GM23338 (cell line): ENCODE measurements at regions not wholly inside any gene's neighbourhood (a gene's known extent, or its start where the extent isn't known, plus 50 kb on each side); places are given as distances from the start of the nearest gene placed in this dataset.

Experiments
- ATAC-seq: fragments of 200-7000 bp; cut with Tn5 transposase; 3 replicates; pipeline ENCODE4 v1.9.1; 2020
- DNase-seq: peaks from one replicate; pipeline ENCODE4 v3.0.0-alpha.2; 2015; ENCODE audit warnings: low spot score
- H2AFZ ChIP-seq: fragments of 200-600 bp; sonication (generic); 2 replicates; pipeline ENCODE4 v1.8.0; 2016; ENCODE audit warnings: antibody characterized with exemption, mild to moderate bottlenecking, moderate library complexity
- H3F3A ChIP-seq: fragments of 200-600 bp; sonication (generic); replicated peaks from 2 replicates; pipeline ENCODE4 v1.8.0; 2017; ENCODE audit warnings: antibody characterized with exemption, mixed run types, low read depth
- H3K27ac ChIP-seq: fragments of 200-600 bp; sonication (generic); 2 replicates; pipeline ENCODE4 v1.6.1; 2016; ENCODE audit warnings: low read depth
- H3K27me3 ChIP-seq: fragments of 200-600 bp; sonication (generic); 2 replicates; pipeline ENCODE4 v1.8.0; 2016; ENCODE audit warnings: mild to moderate bottlenecking, mixed run types, moderate library complexity; ENCODE audit not compliant: insufficient read depth
- H3K36me3 ChIP-seq: fragments of 200-600 bp; sonication (generic); 2 replicates; pipeline ENCODE4 v1.8.0; 2016; ENCODE audit warnings: mild to moderate bottlenecking; ENCODE audit not compliant: insufficient read depth
- H3K4me1 ChIP-seq: fragments of 200-600 bp; sonication (generic); 2 replicates; pipeline ENCODE4 v1.8.0; 2016; ENCODE audit warnings: mild to moderate bottlenecking, moderate library complexity; ENCODE audit not compliant: insufficient read depth
- H3K4me2 ChIP-seq: fragments of 200-600 bp; sonication (generic); 2 replicates; pipeline ENCODE4 v1.7.1; 2017; ENCODE audit warnings: mixed run types
- H3K4me3 ChIP-seq: fragments of 200-600 bp; sonication (generic); 2 replicates; pipeline ENCODE4 v1.6.1; 2016; ENCODE audit warnings: mixed run types
- H3K79me2 ChIP-seq: fragments of 200-600 bp; sonication (generic); replicated peaks from 2 replicates; pipeline ENCODE4 v1.8.0; 2017; ENCODE audit warnings: mild to moderate bottlenecking; ENCODE audit not compliant: insufficient read depth
- H3K9me2 ChIP-seq: fragments of 200-600 bp; sonication (generic); 2 replicates; pipeline ENCODE4 v1.8.0; 2017; ENCODE audit not compliant: insufficient read depth
- H4K20me1 ChIP-seq: fragments of 200-600 bp; sonication (generic); replicated peaks from 2 replicates; pipeline ENCODE4 v1.8.0; 2017; ENCODE audit warnings: mild to moderate bottlenecking; ENCODE audit not compliant: insufficient read depth
- H3K27ac Mint-ChIP-seq: 2 replicates; pipeline ENCODE4 v1.8.0; 2020; ENCODE audit warnings: inconsistent platforms, mild to moderate bottlenecking, moderate library complexity, mixed read lengths
- H3K27me3 Mint-ChIP-seq: 3 replicates; pipeline ENCODE4 v1.8.0; 2022; ENCODE audit warnings: low read depth, mild to moderate bottlenecking, moderate library complexity, mixed read lengths, inconsistent platforms; ENCODE audit not compliant: insufficient read depth, poor library complexity
- H3K36me3 Mint-ChIP-seq: 3 replicates; pipeline ENCODE4 v1.8.0; 2021; ENCODE audit warnings: low read depth, mild to moderate bottlenecking, inconsistent platforms, moderate library complexity, mixed read lengths
- H3K4me1 Mint-ChIP-seq: 3 replicates; pipeline ENCODE4 v1.8.0; 2020; ENCODE audit warnings: mild to moderate bottlenecking, inconsistent platforms, mixed read lengths
- H3K4me3 Mint-ChIP-seq: 3 replicates; pipeline ENCODE4 v1.8.0; 2021; ENCODE audit warnings: moderate library complexity, mild to moderate bottlenecking, inconsistent platforms, mixed read lengths
- H3K9me3 Mint-ChIP-seq: 3 replicates; pipeline ENCODE4 v1.8.0; 2020; ENCODE audit warnings: moderate library complexity, mild to moderate bottlenecking, inconsistent platforms, mixed read lengths
- CREB1 ChIP-seq: fragments of 250-450 bp; sonication (Bioruptor Pico); IDR thresholded peaks from 2 replicates; pipeline ENCODE4 v1.5.0; 2020; ENCODE audit warnings: low read depth, mild to moderate bottlenecking, moderate library complexity
- CTCF ChIP-seq, 2 experiments: fragments of 200-600 bp in 1 of 2; sonication (generic) in 1 of 2; conservative IDR thresholded peaks; 2 replicates each; pipeline versions ENCODE4 v1.5.1 to v1.6.1; 2016 to 2017; ENCODE audit warnings: antibody characterized with exemption in 2 of 2, low read depth in 2 of 2, mild to moderate bottlenecking in 2 of 2, moderate library complexity in 1 of 2
- ETS1 ChIP-seq: IDR thresholded peaks from 2 replicates; pipeline ENCODE4 v1.6.1; 2016; ENCODE audit warnings: antibody characterized with exemption
- NANOG ChIP-seq: IDR thresholded peaks from 2 replicates; pipeline ENCODE4 v1.6.1; 2016; ENCODE audit warnings: antibody characterized with exemption, borderline replicate concordance
- POLR2AphosphoS5 ChIP-seq: IDR thresholded peaks from 2 replicates; pipeline ENCODE4 v1.6.1; 2016; ENCODE audit warnings: antibody characterized with exemption, low read depth
- REST ChIP-seq: IDR thresholded peaks from one replicate; pipeline ENCODE4 v1.6.1; 2018; ENCODE audit warnings: antibody characterized with exemption; ENCODE audit not compliant: unreplicated experiment
- STAT1 ChIP-seq: IDR thresholded peaks from one replicate; pipeline ENCODE4 v1.6.1; 2016; ENCODE audit warnings: antibody characterized with exemption; ENCODE audit not compliant: unreplicated experiment
- ZNF114 ChIP-seq: fragments of 250-450 bp; sonication (Bioruptor Pico); IDR thresholded peaks from 2 replicates; pipeline ENCODE4 v1.5.0; 2020; ENCODE audit warnings: mild to moderate bottlenecking, moderate library complexity
- ZNF331 ChIP-seq: fragments of 250-450 bp; sonication (Bioruptor Pico); IDR thresholded peaks from 2 replicates; pipeline ENCODE4 v1.5.0; 2020; ENCODE audit warnings: low read depth, mild to moderate bottlenecking, moderate library complexity
- ZNF462 ChIP-seq: fragments of 250-450 bp; sonication (Bioruptor Pico); IDR thresholded peaks from 2 replicates; pipeline ENCODE4 v1.5.0; 2020; ENCODE audit warnings: mild to moderate bottlenecking, moderate library complexity

GRCh38 chr15:39110746-39111145 is 470.1 kb upstream of the THBS1 start:
- Mint-ChIP-seq H3K27me3 (peaks cover 1% of the 10 kb centered on the region), H3K4me3 (no peak overlapping the region), H3K9me3 (0 out of 3 replicates have a peak, but pooled peaks cover 3% of the 10 kb centered on the region), H3K36me3 (no peaks in the 10 kb centered on the region), H3K4me1 (no peaks in the 10 kb centered on the region), H3K27ac (no peak overlapping the region)
- H3F3A ChIP-seq: no peaks in the 10 kb centered on the region
- no peak overlapping the region for H3K27ac ChIP-seq
- H3K36me3 ChIP-seq: no peaks in the 10 kb centered on the region
- no peaks in the 10 kb centered on the region for H3K79me2 ChIP-seq
- no peak for TF ChIP-seq ZNF462
- no peak for TF ChIP-seq CTCF (conservative IDR thresholded peaks at IDR 0.05; ENCODE audit: low read depth in 2 of 2)
- TF ChIP-seq POLR2AphosphoS5: no peak
- no peak for TF ChIP-seq NANOG
- no peak for TF ChIP-seq ETS1
- TF ChIP-seq REST: no peak
- no peak for TF ChIP-seq ZNF331 (CRISPR knock-in tag)
- TF ChIP-seq CREB1 (CRISPR knock-in tag): no peak
- TF ChIP-seq ZNF114 (CRISPR knock-in tag): no peak
- no peak for TF ChIP-seq STAT1
- H4K20me1 ChIP-seq: no peaks in the 10 kb centered on the region
- H3K4me3 ChIP-seq: no peak overlapping the region
- ATAC-seq (no peak), DNase-seq (no peak)
- H3K4me2 ChIP-seq: no peak overlapping the region
- H3K27me3 ChIP-seq: no peaks in the 10 kb centered on the region
- H3K4me1 ChIP-seq: no peaks in the 10 kb centered on the region
- peaks cover 10% of the 10 kb centered on the region for H3K9me2 ChIP-seq
- no peak overlapping the region for H2AFZ ChIP-seq
